ENCODE measurements at regions not wholly inside any gene's neighbourhood (a gene's known extent, or its start where the extent isn't known, plus 50 kb on each side); places are given as distances from the start of the nearest gene placed in this dataset.

GRCh38 chr2:17177088-17177487 lies 341.2 kb downstream of the RAD51AP2 start:
- no peaks in the 10 kb centered on the region for H3K4me1 Mint-ChIP-seq
- H3K36me3 Mint-ChIP-seq = no peaks in the 10 kb centered on the region
- H3K27ac Mint-ChIP-seq = no peak overlapping the region
- no peaks in the 10 kb centered on the region for H3K9me3 Mint-ChIP-seq
- no peak overlapping the region for H3K4me3 Mint-ChIP-seq
- TF ChIP-seq CTCF (IDR thresholded peaks at IDR 0.05; ENCODE audit: unreplicated experiment) = no peak
- DNase-seq (ENCODE audit: low spot score in 2 of 2, unreplicated experiment in 2 of 2) = no peak
- H3K27me3 Mint-ChIP-seq (ENCODE audit: low read depth) = peaks cover 13% of the 10 kb centered on the region

GRCh38 chr2:17171446-17172049 lies 346.7 kb downstream of the RAD51AP2 start:
- no peaks in the 10 kb centered on the region for H3K9me3 Mint-ChIP-seq
- H3K4me1 Mint-ChIP-seq = peaks cover 3% of the 10 kb centered on the region
- peak in 1 of 2 experiments; percentile 58 for DNase-seq (ENCODE audit: low spot score in 2 of 2, unreplicated experiment in 2 of 2)
- H3K4me3 Mint-ChIP-seq = no peak overlapping the region
- H3K27me3 Mint-ChIP-seq (ENCODE audit: low read depth) = peaks cover 14% of the 10 kb centered on the region
- peak; percentile 73 for TF ChIP-seq CTCF (IDR thresholded peaks at IDR 0.05; ENCODE audit: unreplicated experiment)
- no peaks in the 10 kb centered on the region for H3K36me3 Mint-ChIP-seq
- H3K27ac Mint-ChIP-seq = no peak overlapping the region

DNA sequence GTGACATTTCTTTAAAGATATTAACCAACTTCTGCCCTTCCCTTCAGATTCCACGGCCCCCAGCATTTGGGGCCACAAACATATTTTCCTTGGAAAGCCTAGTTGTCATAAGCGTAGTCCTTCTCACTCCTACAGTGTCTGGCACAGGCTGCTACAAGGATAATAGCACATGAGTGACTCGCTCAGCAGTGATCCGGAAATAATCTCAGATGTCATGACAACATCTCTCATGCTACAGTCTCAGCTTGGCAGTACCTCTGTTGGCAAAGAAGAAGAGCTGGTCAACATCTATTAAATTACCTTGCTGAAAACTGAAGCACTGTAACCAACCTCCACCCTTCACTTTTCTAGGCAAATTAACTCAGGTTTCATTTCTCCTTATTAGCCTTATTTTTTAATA lies 351.7 kb downstream of the RAD51AP2 start:
- Mint-ChIP-seq H3K9me3 (no peaks in the 10 kb centered on the region), H3K4me3 (no peak overlapping the region), H3K36me3 (no peaks in the 10 kb centered on the region), H3K4me1 (peaks cover 5% of the 10 kb centered on the region), H3K27ac (no peak overlapping the region), H3K27me3 (ENCODE audit: low read depth) (peaks cover 5% of the 10 kb centered on the region)
- TF ChIP-seq CTCF (IDR thresholded peaks at IDR 0.05; ENCODE audit: unreplicated experiment) = no peak
- no peak for DNase-seq (ENCODE audit: low spot score in 2 of 2, unreplicated experiment in 2 of 2)

GRCh38 chr2:17164550-17164949 lies 353.7 kb downstream of the RAD51AP2 start:
- Mint-ChIP-seq H3K36me3 (no peaks in the 10 kb centered on the region), H3K9me3 (no peaks in the 10 kb centered on the region), H3K4me1 (peaks cover 5% of the 10 kb centered on the region), H3K27ac (no peak overlapping the region), H3K4me3 (no peak overlapping the region), H3K27me3 (ENCODE audit: low read depth) (peaks cover 2% of the 10 kb centered on the region)
- DNase-seq (ENCODE audit: low spot score in 2 of 2, unreplicated experiment in 2 of 2) = no peak
- TF ChIP-seq CTCF (IDR thresholded peaks at IDR 0.05; ENCODE audit: unreplicated experiment) = no peak

DNA sequence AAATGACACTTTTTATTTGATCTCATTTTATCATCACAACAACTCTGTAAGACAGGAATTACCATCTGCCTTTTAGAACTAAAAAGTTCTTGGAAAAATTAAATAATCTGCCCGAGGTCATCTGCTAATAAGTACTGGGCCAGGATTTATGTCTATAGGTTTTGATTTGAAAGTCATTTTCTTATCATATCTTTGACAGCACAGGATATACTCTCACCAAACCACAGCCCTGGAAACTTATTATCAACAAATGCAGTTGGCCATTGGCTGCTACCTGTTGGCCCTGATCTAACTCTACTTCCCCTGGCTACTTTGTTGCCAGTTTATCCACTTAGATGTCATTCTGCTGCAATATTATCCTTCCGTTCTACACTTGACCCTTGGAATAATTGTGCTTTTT lies 354.6 kb downstream of the RAD51AP2 start:
- DNase-seq (ENCODE audit: low spot score in 2 of 2, unreplicated experiment in 2 of 2) = no peak
- Mint-ChIP-seq H3K4me1 (peaks cover 5% of the 10 kb centered on the region), H3K4me3 (no peak overlapping the region), H3K36me3 (no peaks in the 10 kb centered on the region), H3K9me3 (no peaks in the 10 kb centered on the region), H3K27ac (no peak overlapping the region), H3K27me3 (ENCODE audit: low read depth) (peaks cover 7% of the 10 kb centered on the region)
- no peak for TF ChIP-seq CTCF (IDR thresholded peaks at IDR 0.05; ENCODE audit: unreplicated experiment)

DNA sequence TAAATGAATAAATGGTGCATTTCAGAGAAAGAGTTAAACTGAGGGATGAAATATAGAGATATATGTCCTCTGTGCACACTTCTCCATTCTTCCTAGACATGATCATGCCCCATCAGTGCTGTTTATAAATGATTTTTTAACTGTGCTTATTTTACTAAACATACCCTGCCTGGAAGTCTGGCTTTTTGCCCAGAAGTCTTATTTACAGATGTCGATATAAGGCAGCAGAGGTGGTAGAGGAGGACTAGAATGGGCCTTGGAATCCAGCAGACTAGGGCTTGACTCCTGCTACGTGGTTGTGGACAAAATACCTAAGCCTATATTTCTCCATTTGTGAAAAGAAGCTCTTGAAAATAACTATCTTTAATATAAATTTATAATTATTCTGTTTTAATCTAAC lies 355.5 kb downstream of the RAD51AP2 start:
- Mint-ChIP-seq H3K36me3 (no peaks in the 10 kb centered on the region), H3K27ac (no peak overlapping the region), H3K4me1 (peaks cover 5% of the 10 kb centered on the region), H3K27me3 (ENCODE audit: low read depth) (peaks cover 10% of the 10 kb centered on the region), H3K4me3 (no peak overlapping the region), H3K9me3 (no peaks in the 10 kb centered on the region)
- TF ChIP-seq CTCF (IDR thresholded peaks at IDR 0.05; ENCODE audit: unreplicated experiment) = no peak
- DNase-seq (ENCODE audit: low spot score in 2 of 2, unreplicated experiment in 2 of 2) = no peak
